Vagina (tissue), 2 donors: ENCODE measurements at regions not wholly inside any gene's neighbourhood (a gene's known extent, or its start where the extent isn't known, plus 50 kb on each side); places are given as distances from the start of the nearest gene placed in this dataset.

Source experiments
- DNase-seq, 2 donors: peaks; one replicate each; pipeline ENCODE4 v3.0.0-alpha.2; 2017; ENCODE audit errors: extremely low spot score in 2 of 2
- H3K27ac ChIP-seq: fragments of 200-600 bp; sonication (generic); one replicate; pipeline ENCODE4 v1.5.1; 2019
- H3K27me3 ChIP-seq: fragments of 200-600 bp; sonication (generic); one replicate; pipeline ENCODE4 v1.5.1; 2019
- H3K36me3 ChIP-seq, 2 donors: fragments of 200-600 bp; sonication (generic); one replicate each; pipeline ENCODE4 v1.5.1; 2017 to 2019
- H3K4me1 ChIP-seq: fragments of 200-600 bp; sonication (generic); one replicate; pipeline ENCODE4 v1.5.1; 2019
- H3K4me3 ChIP-seq, 2 donors: fragments of 200-600 bp; sonication (generic); 1 replicate in 1 of 2; 2 replicates in 1 of 2; pipeline ENCODE4 v1.5.1; 2016 to 2019
- H3K9me3 ChIP-seq: fragments of 200-600 bp; sonication (generic); one replicate; pipeline ENCODE4 v1.5.1; 2019
- POLR2A ChIP-seq, 2 donors: fragments of 450-650 bp; IDR thresholded peaks; one replicate each; pipeline ENCODE4 v1.6.1; 2017; ENCODE audit warnings: antibody characterized with exemption in 2 of 2, mild to moderate bottlenecking in 2 of 2, moderate library complexity in 2 of 2
- POLR2AphosphoS5 ChIP-seq, 2 donors: sonication (generic); formaldehyde crosslinking; IDR thresholded peaks; one replicate each; pipeline ENCODE4 v1.9.0; 2017; ENCODE audit warnings: antibody characterized with exemption in 2 of 2, mild to moderate bottlenecking in 2 of 2, low read depth in 1 of 2; ENCODE audit not compliant: insufficient read depth in 1 of 2
- intact Hi-C: fragments of 100-400 bp; cut with DNase I; formaldehyde crosslinking; loops from one replicate; pipeline ENCODE4 v1.15.1; 2023
- TF ChIP-seq, protein P1 (sequence below), 3 experiments: fragments of 450-650 bp in 2 of 3; fragments of 200-600 bp in 1 of 3; sonication (generic) in 1 of 3; IDR thresholded peaks; one replicate each; pipeline ENCODE4 v1.5.1; 2017 to 2019; ENCODE audit warnings: antibody characterized with exemption in 3 of 3, mild to moderate bottlenecking in 2 of 3, moderate library complexity in 2 of 3

DNA sequence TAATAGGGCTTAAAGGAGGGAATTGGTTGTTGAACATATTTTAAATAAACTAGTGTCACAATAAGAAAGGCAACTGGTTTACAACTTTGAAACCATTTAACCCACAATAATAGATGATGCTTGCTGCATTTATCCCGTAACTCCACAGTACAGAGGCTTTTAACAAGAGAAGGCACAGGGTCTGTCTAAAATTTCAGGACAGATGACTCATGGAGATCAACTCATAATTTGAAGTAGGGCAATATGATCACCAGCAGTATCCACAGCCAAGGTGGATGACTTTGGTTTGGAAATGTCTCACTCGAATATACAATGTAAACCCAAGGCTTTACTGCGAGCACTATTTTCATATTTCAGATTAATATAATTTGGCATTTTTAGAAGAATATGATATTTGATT lies 340.2 kb downstream of the LRIG3 start:
- H3K4me3 ChIP-seq, result no peak overlapping the region
- TF ChIP-seq POLR2AphosphoS5 (IDR thresholded peaks at IDR 0.05; ENCODE audit: insufficient read depth in 1 of 2, low read depth in 1 of 2) (no peak), POLR2A (IDR thresholded peaks at IDR 0.05) (no peak)
- TF ChIP-seq, protein P1, sequence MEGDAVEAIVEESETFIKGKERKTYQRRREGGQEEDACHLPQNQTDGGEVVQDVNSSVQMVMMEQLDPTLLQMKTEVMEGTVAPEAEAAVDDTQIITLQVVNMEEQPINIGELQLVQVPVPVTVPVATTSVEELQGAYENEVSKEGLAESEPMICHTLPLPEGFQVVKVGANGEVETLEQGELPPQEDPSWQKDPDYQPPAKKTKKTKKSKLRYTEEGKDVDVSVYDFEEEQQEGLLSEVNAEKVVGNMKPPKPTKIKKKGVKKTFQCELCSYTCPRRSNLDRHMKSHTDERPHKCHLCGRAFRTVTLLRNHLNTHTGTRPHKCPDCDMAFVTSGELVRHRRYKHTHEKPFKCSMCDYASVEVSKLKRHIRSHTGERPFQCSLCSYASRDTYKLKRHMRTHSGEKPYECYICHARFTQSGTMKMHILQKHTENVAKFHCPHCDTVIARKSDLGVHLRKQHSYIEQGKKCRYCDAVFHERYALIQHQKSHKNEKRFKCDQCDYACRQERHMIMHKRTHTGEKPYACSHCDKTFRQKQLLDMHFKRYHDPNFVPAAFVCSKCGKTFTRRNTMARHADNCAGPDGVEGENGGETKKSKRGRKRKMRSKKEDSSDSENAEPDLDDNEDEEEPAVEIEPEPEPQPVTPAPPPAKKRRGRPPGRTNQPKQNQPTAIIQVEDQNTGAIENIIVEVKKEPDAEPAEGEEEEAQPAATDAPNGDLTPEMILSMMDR (IDR thresholded peaks at IDR 0.05), result no peak
- H3K9me3 ChIP-seq, result no peaks in the 10 kb centered on the region
- no peak for DNase-seq
- no peaks in the 10 kb centered on the region for H3K36me3 ChIP-seq
- H3K4me1 ChIP-seq, result peaks cover 10% of the 10 kb centered on the region
- H3K27ac ChIP-seq, result no peak overlapping the region
- H3K27me3 ChIP-seq, result no peaks in the 10 kb centered on the region
- intact Hi-C loops, result no loop called here

DNA sequence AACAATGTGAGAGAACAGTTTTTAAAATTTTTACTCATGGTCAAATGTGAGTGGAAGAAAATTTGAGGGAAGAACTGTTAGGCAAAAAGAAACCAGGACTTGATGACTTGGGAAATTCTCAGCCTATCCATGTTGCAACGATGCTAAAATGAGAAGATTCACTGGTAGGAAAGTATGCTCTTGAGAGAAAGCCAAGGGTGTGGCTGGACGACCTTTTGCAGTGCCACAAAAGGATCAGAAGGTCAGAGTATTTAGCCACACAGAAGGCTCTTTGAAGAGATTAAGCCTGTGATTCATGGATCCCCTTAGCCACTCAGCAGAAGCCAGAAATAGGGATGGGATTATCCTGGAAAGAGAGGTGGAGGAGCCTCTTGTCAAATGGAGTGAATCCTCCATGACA lies 336.8 kb downstream of the LRIG3 start:
- intact Hi-C loops, result no loop called here
- TF ChIP-seq, protein P1 (IDR thresholded peaks at IDR 0.05), result no peak
- TF ChIP-seq POLR2AphosphoS5 (IDR thresholded peaks at IDR 0.05; ENCODE audit: insufficient read depth in 1 of 2, low read depth in 1 of 2) (no peak), POLR2A (IDR thresholded peaks at IDR 0.05) (no peak)
- Histone ChIP-seq H3K27me3 (no peaks in the 10 kb centered on the region), H3K36me3 (no peaks in the 10 kb centered on the region), H3K4me3 (no peak overlapping the region), H3K4me1 (peaks cover 10% of the 10 kb centered on the region), H3K27ac (no peak overlapping the region), H3K9me3 (no peaks in the 10 kb centered on the region)
- DNase-seq, result no peak

DNA sequence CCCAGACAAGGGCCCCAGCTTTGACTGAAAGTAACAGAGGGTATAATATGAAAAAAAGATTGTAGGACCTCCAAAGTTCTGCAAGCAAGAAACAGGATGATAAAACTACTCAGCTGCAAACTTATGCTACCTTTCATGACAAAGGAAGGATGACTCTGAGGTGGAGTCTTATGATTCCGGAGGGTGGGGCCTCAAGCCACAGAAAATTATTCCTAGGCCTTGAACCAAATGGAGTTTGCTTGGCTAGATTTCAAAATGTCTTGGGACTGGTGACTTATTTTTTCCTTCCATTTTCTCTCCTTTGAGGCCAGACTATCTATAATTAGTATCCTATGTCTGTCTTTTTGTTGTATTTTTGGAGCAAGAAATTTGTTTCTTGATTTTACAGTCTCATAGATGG lies 336.4 kb downstream of the LRIG3 start:
- H3K27ac ChIP-seq, result no peak overlapping the region
- intact Hi-C loops, result no loop called here
- peaks cover 10% of the 10 kb centered on the region for H3K4me1 ChIP-seq

DNA sequence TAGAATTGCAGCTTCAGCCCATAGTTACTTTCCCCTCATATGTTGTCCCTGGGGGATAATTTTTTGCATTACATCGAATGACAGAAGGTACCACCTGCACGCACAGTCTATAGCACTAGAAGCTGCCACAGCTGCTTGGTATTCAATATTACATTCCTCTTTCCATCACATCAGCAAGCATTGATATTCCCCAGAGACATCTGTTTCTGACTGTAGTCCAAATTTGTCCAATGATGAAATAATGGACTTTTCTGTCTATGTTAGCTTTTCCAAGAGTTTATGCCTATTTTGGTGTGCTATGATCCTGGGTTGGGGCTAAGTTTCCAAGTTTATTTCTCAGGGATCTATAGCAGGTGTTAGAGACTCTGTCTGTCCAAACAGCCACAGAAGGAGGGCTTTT lies 335.4 kb downstream of the LRIG3 start:
- DNase-seq, result no peak
- Histone ChIP-seq H3K27me3 (no peaks in the 10 kb centered on the region), H3K4me1 (peaks cover 10% of the 10 kb centered on the region), H3K9me3 (no peaks in the 10 kb centered on the region), H3K36me3 (no peaks in the 10 kb centered on the region), H3K4me3 (no peak overlapping the region), H3K27ac (no peak overlapping the region)
- TF ChIP-seq POLR2A (IDR thresholded peaks at IDR 0.05) (no peak), POLR2AphosphoS5 (IDR thresholded peaks at IDR 0.05; ENCODE audit: insufficient read depth in 1 of 2, low read depth in 1 of 2) (no peak)
- TF ChIP-seq, protein P1 (IDR thresholded peaks at IDR 0.05), result no peak
- intact Hi-C loops, result no loop called here

More for the DNA sequence above, 336.4 kb downstream of the LRIG3 start:
- Histone ChIP-seq H3K27me3 (no peaks in the 10 kb centered on the region), H3K4me3 (no peak overlapping the region), H3K9me3 (no peaks in the 10 kb centered on the region), H3K36me3 (no peaks in the 10 kb centered on the region)
- DNase-seq, result no peak
- TF ChIP-seq POLR2A (IDR thresholded peaks at IDR 0.05) (no peak), POLR2AphosphoS5 (IDR thresholded peaks at IDR 0.05; ENCODE audit: insufficient read depth in 1 of 2, low read depth in 1 of 2) (no peak)
- TF ChIP-seq, protein P1 (IDR thresholded peaks at IDR 0.05), result no peak

DNA sequence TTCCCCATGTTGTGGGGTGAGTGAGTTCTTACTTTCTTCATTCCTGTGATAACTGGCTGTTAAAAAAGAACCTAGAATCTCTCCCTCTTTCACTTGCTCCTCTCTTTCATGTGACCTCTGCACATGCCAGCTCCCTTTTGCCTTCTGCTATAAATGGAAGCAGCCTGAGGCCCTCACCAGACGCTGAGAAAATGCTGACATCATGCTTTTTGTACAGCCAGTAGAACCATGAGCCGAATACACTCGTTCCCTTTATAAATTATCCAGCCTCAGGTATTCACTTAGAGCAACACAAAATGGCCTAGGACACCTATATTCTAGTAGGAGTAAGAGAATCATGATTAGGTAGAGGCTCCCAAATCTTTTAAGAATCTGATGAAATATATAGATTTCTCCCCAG lies 333.5 kb downstream of the LRIG3 start:
- intact Hi-C loops, result no loop called here
- Histone ChIP-seq H3K4me1 (peaks cover 10% of the 10 kb centered on the region), H3K27me3 (no peaks in the 10 kb centered on the region), H3K4me3 (no peak overlapping the region), H3K27ac (no peak overlapping the region), H3K9me3 (no peaks in the 10 kb centered on the region), H3K36me3 (no peaks in the 10 kb centered on the region)
- no peak for DNase-seq
- TF ChIP-seq POLR2A (IDR thresholded peaks at IDR 0.05) (no peak), POLR2AphosphoS5 (IDR thresholded peaks at IDR 0.05; ENCODE audit: insufficient read depth in 1 of 2, low read depth in 1 of 2) (no peak)
- TF ChIP-seq, protein P1 (IDR thresholded peaks at IDR 0.05), result no peak
